ENCODE measurements at regions not wholly inside any gene's neighbourhood (a gene's known extent, or its start where the extent isn't known, plus 50 kb on each side); places are given as distances from the start of the nearest gene placed in this dataset.

GRCh38 chr15:57792724-57793449, 86.4 kb downstream of the POLR2M start:
- peaks cover 0 to 2% (median 0%) of the 10 kb centered on the region in 7 donors for H3K9me3 Mint-ChIP-seq
- Histone ChIP-seq H3K79me2 (ENCODE audit: insufficient read depth, low read length) (no peaks in the 10 kb centered on the region), H3K27ac (ENCODE audit: low read depth in 1 of 2, low read length in 2 of 2) (no peak overlapping the region), H4K20me1 (ENCODE audit: insufficient read depth, low read length) (no peaks in the 10 kb centered on the region), H3K4me1 (ENCODE audit: control insufficient read depth in 1 of 2, insufficient read depth in 2 of 2, low read length in 2 of 2) (peaks cover 0 to 3% of the 10 kb centered on the region in 2 donors), H3K4me3 (replicated peaks in 1 of 3; ENCODE audit: low read depth in 2 of 3, low read length in 3 of 3) (no peak overlapping the region), H3K4me2 (replicated peaks; ENCODE audit: extremely low read depth, low read length, poor library complexity, severe bottlenecking) (no peak overlapping the region), H3K9ac (ENCODE audit: insufficient read depth, low read length, poor library complexity, severe bottlenecking) (no peak overlapping the region), H3K27me3 (ENCODE audit: control insufficient read depth in 2 of 2, insufficient read depth in 2 of 2, low read length in 2 of 2) (no peaks in the 10 kb centered on the region), H3K9me3 (replicated peaks in 1 of 2; ENCODE audit: control insufficient read depth in 1 of 2, insufficient read depth in 1 of 2, low read length in 2 of 2) (no peaks in the 10 kb centered on the region), H2AFZ (ENCODE audit: insufficient read depth, low read depth, low read length, poor library complexity, severe bottlenecking) (no peak overlapping the region), H3K36me3 (replicated peaks in 1 of 2; ENCODE audit: control insufficient read depth in 1 of 2, insufficient read depth in 2 of 2, low read length in 2 of 2) (no peaks in the 10 kb centered on the region)
- no peak for DNase-seq
- peaks cover 0 to 3% (median 1%) of the 10 kb centered on the region in 3 donors for H3K27me3 Mint-ChIP-seq (ENCODE audit: low read depth in 3 of 3)
- TF ChIP-seq, protein P1, sequence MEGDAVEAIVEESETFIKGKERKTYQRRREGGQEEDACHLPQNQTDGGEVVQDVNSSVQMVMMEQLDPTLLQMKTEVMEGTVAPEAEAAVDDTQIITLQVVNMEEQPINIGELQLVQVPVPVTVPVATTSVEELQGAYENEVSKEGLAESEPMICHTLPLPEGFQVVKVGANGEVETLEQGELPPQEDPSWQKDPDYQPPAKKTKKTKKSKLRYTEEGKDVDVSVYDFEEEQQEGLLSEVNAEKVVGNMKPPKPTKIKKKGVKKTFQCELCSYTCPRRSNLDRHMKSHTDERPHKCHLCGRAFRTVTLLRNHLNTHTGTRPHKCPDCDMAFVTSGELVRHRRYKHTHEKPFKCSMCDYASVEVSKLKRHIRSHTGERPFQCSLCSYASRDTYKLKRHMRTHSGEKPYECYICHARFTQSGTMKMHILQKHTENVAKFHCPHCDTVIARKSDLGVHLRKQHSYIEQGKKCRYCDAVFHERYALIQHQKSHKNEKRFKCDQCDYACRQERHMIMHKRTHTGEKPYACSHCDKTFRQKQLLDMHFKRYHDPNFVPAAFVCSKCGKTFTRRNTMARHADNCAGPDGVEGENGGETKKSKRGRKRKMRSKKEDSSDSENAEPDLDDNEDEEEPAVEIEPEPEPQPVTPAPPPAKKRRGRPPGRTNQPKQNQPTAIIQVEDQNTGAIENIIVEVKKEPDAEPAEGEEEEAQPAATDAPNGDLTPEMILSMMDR (IDR thresholded peaks at IDR 0.05), result no peak
- H3K27ac Mint-ChIP-seq, result no peak overlapping the region
- intact Hi-C loops (cut with micrococcal nuclease), result no loop called here
- H3K36me3 Mint-ChIP-seq, result no peaks in the 10 kb centered on the region
- peaks cover 4% of the 10 kb centered on the region for H3K4me1 Mint-ChIP-seq
- H3K4me3 Mint-ChIP-seq, result no peak overlapping the region
- 95% methylated on average over 6 of the region's 9 CpGs for WGBS (ENCODE audit: insufficient coverage)

DNA sequence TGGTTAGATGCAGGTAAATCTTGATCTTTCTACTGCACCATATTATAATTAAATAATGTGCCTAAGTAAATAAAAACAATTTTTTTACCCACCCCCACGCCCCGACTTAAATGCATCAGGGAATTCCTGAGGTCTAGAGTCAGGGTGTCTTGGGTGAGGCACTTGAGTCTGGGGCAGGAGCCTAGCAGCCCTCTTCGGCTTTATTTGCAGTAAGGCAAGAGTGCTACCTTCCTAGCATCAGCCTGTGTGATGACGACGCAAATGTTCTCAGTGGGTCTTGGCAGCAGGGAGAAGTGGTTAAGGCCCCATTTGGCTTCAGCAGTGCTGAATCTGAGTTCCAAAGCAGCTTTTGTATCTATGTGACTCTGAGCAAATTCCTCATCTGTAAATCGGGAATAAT, 88.7 kb downstream of the POLR2M start:
- peaks cover 4% of the 10 kb centered on the region for H3K4me1 Mint-ChIP-seq

More for the DNA sequence above, 88.7 kb downstream of the POLR2M start:
- Histone ChIP-seq H3K4me2 (replicated peaks; ENCODE audit: extremely low read depth, low read length, poor library complexity, severe bottlenecking) (no peak overlapping the region), H3K27me3 (ENCODE audit: control insufficient read depth in 2 of 2, insufficient read depth in 2 of 2, low read length in 2 of 2) (no peaks in the 10 kb centered on the region), H3K79me2 (ENCODE audit: insufficient read depth, low read length) (no peaks in the 10 kb centered on the region), H2AFZ (ENCODE audit: insufficient read depth, low read depth, low read length, poor library complexity, severe bottlenecking) (no peak overlapping the region), H3K27ac (ENCODE audit: low read depth in 1 of 2, low read length in 2 of 2) (no peak overlapping the region), H3K4me1 (ENCODE audit: control insufficient read depth in 1 of 2, insufficient read depth in 2 of 2, low read length in 2 of 2) (peaks cover 0 to 3% of the 10 kb centered on the region in 2 donors), H3K9me3 (replicated peaks in 1 of 2; ENCODE audit: control insufficient read depth in 1 of 2, insufficient read depth in 1 of 2, low read length in 2 of 2) (no peaks in the 10 kb centered on the region), H3K36me3 (replicated peaks in 1 of 2; ENCODE audit: control insufficient read depth in 1 of 2, insufficient read depth in 2 of 2, low read length in 2 of 2) (no peaks in the 10 kb centered on the region), H4K20me1 (ENCODE audit: insufficient read depth, low read length) (no peaks in the 10 kb centered on the region), H3K4me3 (replicated peaks in 1 of 3; ENCODE audit: low read depth in 2 of 3, low read length in 3 of 3) (no peak overlapping the region), H3K9ac (ENCODE audit: insufficient read depth, low read length, poor library complexity, severe bottlenecking) (no peak overlapping the region)
- Mint-ChIP-seq H3K9me3 (no peaks in the 10 kb centered on the region), H3K27me3 (ENCODE audit: low read depth in 3 of 3) (peaks cover 0 to 3% (median 0%) of the 10 kb centered on the region in 3 donors), H3K27ac (no peak overlapping the region), H3K36me3 (no peaks in the 10 kb centered on the region), H3K4me3 (no peak overlapping the region)
- TF ChIP-seq, protein P1 (IDR thresholded peaks at IDR 0.05), result no peak
- WGBS (ENCODE audit: insufficient coverage), result 100% methylated on average over 3 of the region's 6 CpGs
- DNase-seq, result no peak
- intact Hi-C loops (cut with micrococcal nuclease), result no loop called here
